HG02798 (cell line): ENCODE measurements at regions not wholly inside any gene's neighbourhood (a gene's known extent, or its start where the extent isn't known, plus 50 kb on each side); places are given as distances from the start of the nearest gene placed in this dataset.

Source experiments
- ATAC-seq: cut with Tn5 transposase; IDR thresholded peaks from one replicate; pipeline ENCODE4 v1.9.1; 2021; ENCODE audit warnings: mild to moderate bottlenecking; ENCODE audit not compliant: unreplicated experiment, poor library complexity

DNA sequence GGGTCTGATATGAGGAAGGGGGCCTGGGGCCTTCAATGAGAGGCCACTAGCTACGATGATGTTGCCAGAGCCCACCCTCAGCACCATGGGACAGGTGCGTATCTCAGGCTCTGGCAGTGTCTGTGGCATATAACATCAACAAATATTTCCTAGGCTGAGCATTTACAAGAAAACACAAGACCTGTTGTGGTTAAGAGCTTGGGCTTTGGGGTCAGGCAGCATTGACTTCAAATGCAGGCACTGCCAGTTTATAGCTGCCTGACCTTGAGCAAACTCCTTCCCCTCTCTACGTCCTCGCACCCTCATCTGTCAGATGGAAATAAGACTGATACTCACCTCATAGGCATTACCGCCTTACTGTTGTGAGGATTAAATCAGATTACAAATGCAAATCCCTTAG is 156.0 kb downstream of the KATNAL1 start:
- ATAC-seq, result no peak

GRCh38 chr13:30149248-30149647 is 158.1 kb downstream of the KATNAL1 start:
- ATAC-seq, result no peak

DNA sequence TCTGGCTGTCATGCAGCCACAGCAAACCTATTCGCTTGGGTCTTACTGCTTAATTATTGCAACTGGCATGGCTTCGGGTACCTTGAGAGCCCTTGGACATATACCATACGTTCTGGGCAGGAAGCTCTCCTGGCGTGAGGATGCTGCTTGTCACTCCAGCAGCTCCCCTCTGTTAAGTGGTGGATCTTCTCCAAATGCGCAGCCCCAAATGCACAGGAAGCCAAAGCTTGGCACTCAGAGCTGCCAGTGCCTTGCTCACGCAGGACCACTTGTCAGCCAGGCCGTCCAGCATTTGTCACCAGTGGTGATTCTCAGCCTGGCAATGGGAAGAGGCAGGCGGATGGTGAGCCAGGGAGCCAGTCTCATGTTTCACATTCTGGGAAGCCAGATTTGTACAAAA is 158.6 kb downstream of the KATNAL1 start:
- no peak for ATAC-seq

GRCh38 chr13:30148171-30148754 is 159.1 kb downstream of the KATNAL1 start:
- ATAC-seq, result no peak

GRCh38 chr13:30147421-30147820 is 159.9 kb downstream of the KATNAL1 start:
- ATAC-seq, result no peak

GRCh38 chr13:30147015-30147414 is 160.3 kb downstream of the KATNAL1 start:
- no peak for ATAC-seq

GRCh38 chr13:30145709-30146367 is 161.5 kb downstream of the KATNAL1 start:
- ATAC-seq, result peak; percentile 66

- no peak for ATAC-seq
These were observed 163.5 kb downstream of the KATNAL1 start for GRCh38 chr13:30143666-30144400.

GRCh38 chr13:30142486-30143211 is 164.7 kb downstream of the KATNAL1 start:
- no peak for ATAC-seq

- no peak for ATAC-seq
These were observed 165.4 kb downstream of the KATNAL1 start for GRCh38 chr13:30141775-30142485.

DNA sequence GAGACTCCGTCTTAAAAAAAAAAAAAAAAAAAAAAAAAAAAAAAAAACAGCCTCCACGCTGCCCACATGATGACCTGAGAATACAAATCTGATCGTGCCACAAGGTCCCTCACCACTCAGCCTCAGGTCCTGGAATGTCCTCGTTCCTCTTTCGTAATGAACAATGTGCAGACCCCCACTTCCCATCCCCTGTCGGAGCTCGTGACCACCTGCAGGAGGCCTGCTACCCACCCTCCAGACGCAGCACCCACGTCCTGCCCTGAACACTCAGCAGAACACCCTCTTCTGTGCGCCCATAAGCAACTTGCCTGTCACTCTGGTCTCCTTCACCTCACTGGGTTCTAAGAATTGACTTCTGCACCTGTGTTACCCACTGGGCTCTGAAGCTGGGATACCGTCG is 166.4 kb downstream of the KATNAL1 start:
- no peak for ATAC-seq

- ATAC-seq, result no peak
These were observed 168.8 kb downstream of the KATNAL1 start for GRCh38 chr13:30138511-30138910.

- ATAC-seq, result no peak
These were observed 171.5 kb downstream of the KATNAL1 start for GRCh38 chr13:30135868-30136267.

GRCh38 chr13:30135351-30135750 is 172.0 kb downstream of the KATNAL1 start:
- ATAC-seq, result no peak

DNA sequence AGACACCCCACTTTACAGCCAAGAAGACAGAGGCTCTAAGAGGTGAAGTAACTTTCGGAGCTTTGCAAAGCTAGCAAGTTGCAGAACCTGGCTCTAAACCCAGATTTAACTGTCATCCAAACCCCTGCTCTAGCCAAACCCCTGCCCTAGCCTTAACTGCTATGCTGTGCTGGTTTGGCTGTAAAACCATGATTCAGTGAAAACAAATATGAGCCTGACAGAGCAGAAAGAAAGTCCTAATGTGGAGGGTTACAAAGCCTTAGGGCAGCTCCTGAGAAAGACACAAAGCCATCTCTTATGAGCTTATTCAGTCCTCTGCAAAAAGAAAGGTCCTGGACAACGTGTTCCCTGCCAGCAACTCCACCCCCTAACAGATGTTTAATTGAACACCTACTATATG is 172.8 kb downstream of the KATNAL1 start:
- no peak for ATAC-seq

DNA sequence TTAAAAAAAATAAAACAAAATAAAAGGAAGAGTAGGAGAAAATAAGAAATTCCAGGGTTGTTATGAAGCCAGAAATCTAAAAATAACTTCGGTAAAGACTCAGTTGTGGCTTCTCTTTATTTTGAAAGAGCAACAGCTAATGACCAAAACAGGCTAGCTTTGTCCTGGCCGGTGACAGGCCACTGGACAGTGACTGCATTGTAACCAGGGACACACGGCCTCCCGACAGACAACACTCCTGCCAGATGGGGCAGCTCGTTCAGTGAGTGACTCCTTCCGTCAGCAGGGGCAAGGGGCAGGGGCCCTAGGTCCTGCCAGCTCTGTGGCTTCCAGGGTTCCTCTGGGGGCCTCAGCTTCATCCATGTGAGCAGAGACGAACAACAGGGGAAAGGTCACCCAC is 173.4 kb downstream of the KATNAL1 start:
- no peak for ATAC-seq

GRCh38 chr13:30133554-30133912 is 173.8 kb downstream of the KATNAL1 start:
- no peak for ATAC-seq

- peak; percentile 94 for ATAC-seq
These were observed 174.5 kb downstream of the KATNAL1 start for GRCh38 chr13:30132623-30133553.

DNA sequence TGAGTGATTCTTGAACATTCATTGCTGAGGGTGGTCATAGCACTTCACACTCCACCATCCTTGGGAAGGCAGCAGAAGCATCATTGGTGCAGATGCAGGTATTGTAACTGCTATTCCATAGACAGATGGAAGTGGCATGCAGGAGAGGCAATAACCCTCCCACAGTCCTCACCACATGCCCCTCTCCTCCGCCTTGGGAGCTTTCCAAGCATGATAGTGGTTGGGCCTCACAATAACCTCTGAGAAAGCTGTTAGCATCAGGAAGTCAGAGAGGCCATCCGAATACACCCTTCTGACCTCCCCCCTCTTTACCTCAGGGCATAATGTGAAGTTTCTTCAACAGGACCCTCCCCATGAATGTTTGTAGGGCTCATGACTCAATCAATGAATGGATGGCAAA is 177.9 kb downstream of the KATNAL1 start:
- no peak for ATAC-seq
